Effector memory CD4-positive, alpha-beta T cell (primary cell): ENCODE measurements at regions not wholly inside any gene's neighbourhood (a gene's known extent, or its start where the extent isn't known, plus 50 kb on each side); places are given as distances from the start of the nearest gene placed in this dataset.

Experiments used
- DNase-seq, 3 donors: peaks; one replicate each; pipeline ENCODE4 v3.0.0-alpha.2; 2020
- H3K27ac ChIP-seq: 2 replicates; pipeline ENCODE4 v1.7.0; 2013; ENCODE audit warnings: mild to moderate bottlenecking, low read length, moderate library complexity; ENCODE audit not compliant: insufficient read depth, poor library complexity, severe bottlenecking
- H3K27me3 ChIP-seq: replicated peaks from 2 replicates; pipeline ENCODE4 v1.7.0; 2013; ENCODE audit warnings: mild to moderate bottlenecking, low read length; ENCODE audit not compliant: insufficient read depth, control insufficient read depth, poor library complexity, severe bottlenecking
- H3K36me3 ChIP-seq: 2 replicates; pipeline ENCODE4 v1.7.0; 2013; ENCODE audit warnings: mild to moderate bottlenecking, low read length, moderate library complexity; ENCODE audit not compliant: control insufficient read depth, insufficient read depth
- H3K4me1 ChIP-seq: 2 replicates; pipeline ENCODE4 v1.7.0; 2013; ENCODE audit warnings: low read length, mild to moderate bottlenecking; ENCODE audit not compliant: control insufficient read depth, insufficient read depth, poor library complexity, severe bottlenecking
- H3K4me3 ChIP-seq: 2 replicates; pipeline ENCODE4 v1.7.0; 2013; ENCODE audit warnings: low read length, low read depth, mild to moderate bottlenecking; ENCODE audit not compliant: insufficient read depth, poor library complexity, severe bottlenecking
- H3K9me3 ChIP-seq: 2 replicates; pipeline ENCODE4 v1.7.0; 2013; ENCODE audit warnings: mild to moderate bottlenecking, low read length, moderate library complexity; ENCODE audit not compliant: control insufficient read depth

DNA sequence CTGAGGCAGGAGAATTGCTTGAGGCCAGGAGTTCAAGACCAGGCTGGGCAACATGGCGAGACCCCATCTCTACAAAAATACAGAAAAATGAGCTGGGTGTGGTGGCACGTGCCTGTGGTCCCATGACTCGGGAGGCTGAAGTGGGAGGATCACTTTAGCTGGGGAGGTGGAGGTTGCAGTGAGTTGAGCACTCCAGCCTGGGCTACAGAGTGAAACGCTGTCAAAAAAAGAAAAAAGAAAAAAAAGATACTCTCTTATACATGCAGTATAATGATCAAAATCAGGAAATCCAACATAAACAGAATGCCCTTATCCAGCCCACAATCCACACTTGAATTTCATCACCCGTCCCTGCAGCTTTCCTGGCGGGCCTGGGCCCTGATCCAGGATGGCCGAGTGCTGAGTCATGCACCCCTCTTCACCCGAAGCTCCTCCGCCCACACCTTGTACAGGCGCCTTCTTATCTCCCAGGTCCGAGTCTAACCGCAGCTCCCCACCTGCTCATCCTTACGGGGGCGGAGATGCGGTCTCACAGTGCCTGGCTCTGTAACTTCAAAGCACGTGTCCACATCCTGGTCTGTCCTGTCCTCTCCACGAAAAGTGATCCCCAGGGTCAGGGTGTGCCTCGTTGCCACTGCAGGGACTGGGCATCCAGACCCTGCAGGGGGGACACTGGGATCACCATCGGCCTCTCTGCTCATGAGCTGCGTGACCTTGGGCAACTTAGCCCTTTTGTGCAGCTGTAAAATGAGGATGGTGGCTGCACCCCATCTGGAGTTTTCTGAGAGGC is 120.2 kb upstream of the SLC45A1 start:
- Histone ChIP-seq H3K4me3 (no peak overlapping the region), H3K27me3 (no peaks in the 10 kb centered on the region), H3K4me1 (no peaks in the 10 kb centered on the region), H3K36me3 (no peaks in the 10 kb centered on the region), H3K27ac (no peak overlapping the region), H3K9me3 (no peaks in the 10 kb centered on the region)
- DNase-seq = no peak

GRCh38 chr1:8194481-8195227 is 123.3 kb upstream of the SLC45A1 start:
- H3K36me3 ChIP-seq = no peaks in the 10 kb centered on the region
- no peak overlapping the region for H3K27ac ChIP-seq
- no peaks in the 10 kb centered on the region for H3K4me1 ChIP-seq
- H3K4me3 ChIP-seq = no peak overlapping the region
- no peaks in the 10 kb centered on the region for H3K27me3 ChIP-seq
- DNase-seq = no peak
- no peaks in the 10 kb centered on the region for H3K9me3 ChIP-seq

GRCh38 chr1:8193840-8194406 is 124.0 kb upstream of the SLC45A1 start:
- Histone ChIP-seq H3K36me3 (no peaks in the 10 kb centered on the region), H3K9me3 (no peaks in the 10 kb centered on the region), H3K4me3 (no peak overlapping the region), H3K27me3 (no peaks in the 10 kb centered on the region), H3K4me1 (no peaks in the 10 kb centered on the region), H3K27ac (no peak overlapping the region)
- no peak for DNase-seq

- no peaks in the 10 kb centered on the region for H3K9me3 ChIP-seq
- no peak overlapping the region for H3K4me3 ChIP-seq
- DNase-seq = no peak
- H3K4me1 ChIP-seq = no peaks in the 10 kb centered on the region
- H3K36me3 ChIP-seq = no peaks in the 10 kb centered on the region
- H3K27me3 ChIP-seq = no peaks in the 10 kb centered on the region
- H3K27ac ChIP-seq = no peak overlapping the region
These were observed 126.4 kb upstream of the SLC45A1 start for GRCh38 chr1:8191474-8191873.

GRCh38 chr1:8189931-8190483 is 127.9 kb upstream of the SLC45A1 start:
- H3K27ac ChIP-seq = no peak overlapping the region

DNA sequence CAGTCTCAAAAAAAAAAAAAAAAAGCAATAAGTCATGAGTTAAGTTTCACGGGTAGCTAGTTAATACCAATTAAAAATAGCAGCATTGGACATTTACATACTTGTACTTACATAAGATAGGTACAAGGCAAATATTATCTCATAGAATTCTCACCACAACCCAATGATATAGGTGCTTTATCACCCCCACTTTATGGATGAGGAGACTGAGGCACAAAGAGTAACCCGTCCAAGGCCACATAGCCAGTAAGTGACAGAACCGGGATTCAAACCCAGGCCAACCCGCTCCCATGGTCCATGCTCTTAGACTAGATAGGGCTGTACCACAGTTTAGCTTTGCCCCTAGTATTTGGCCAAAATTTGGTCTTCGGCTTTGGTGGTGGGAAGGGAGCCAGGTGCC is 132.5 kb upstream of the SLC45A1 start:
- DNase-seq = no peak
- H3K4me1 ChIP-seq = peaks cover 11% of the 10 kb centered on the region
- H3K9me3 ChIP-seq = no peaks in the 10 kb centered on the region
- no peaks in the 10 kb centered on the region for H3K36me3 ChIP-seq
- no peaks in the 10 kb centered on the region for H3K27me3 ChIP-seq
- H3K4me3 ChIP-seq = no peak overlapping the region
- H3K27ac ChIP-seq = no peak overlapping the region

More at GRCh38 chr1:8189931-8190483, 127.9 kb upstream of the SLC45A1 start:
- H3K9me3 ChIP-seq = no peaks in the 10 kb centered on the region
- H3K27me3 ChIP-seq = no peaks in the 10 kb centered on the region
- H3K4me3 ChIP-seq = no peak overlapping the region
- no peaks in the 10 kb centered on the region for H3K36me3 ChIP-seq
- no peaks in the 10 kb centered on the region for H3K4me1 ChIP-seq
- DNase-seq = no peak

DNA sequence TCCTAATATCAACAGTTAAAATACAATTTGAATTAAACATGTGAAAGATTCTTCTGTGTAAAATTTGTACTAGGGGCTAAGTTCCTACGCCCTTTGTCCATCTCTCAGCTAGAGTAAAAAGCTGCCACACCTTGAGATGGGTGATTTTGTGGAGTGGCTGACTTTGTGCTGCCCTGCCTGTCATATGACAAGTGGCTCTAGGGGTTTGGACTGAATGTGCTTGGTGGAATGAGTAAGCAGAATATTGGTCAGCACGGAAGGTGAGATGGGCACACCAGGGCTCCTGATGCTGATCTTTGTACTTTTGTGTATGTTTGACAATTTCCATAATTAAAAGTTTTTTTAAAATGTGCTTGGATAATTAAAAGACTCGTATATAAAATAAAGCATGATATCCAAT is 133.6 kb upstream of the SLC45A1 start:
- Histone ChIP-seq H3K4me3 (no peak overlapping the region), H3K4me1 (peaks cover 11% of the 10 kb centered on the region), H3K36me3 (no peaks in the 10 kb centered on the region), H3K27ac (no peak overlapping the region), H3K9me3 (no peaks in the 10 kb centered on the region), H3K27me3 (no peaks in the 10 kb centered on the region)
- DNase-seq = no peak

DNA sequence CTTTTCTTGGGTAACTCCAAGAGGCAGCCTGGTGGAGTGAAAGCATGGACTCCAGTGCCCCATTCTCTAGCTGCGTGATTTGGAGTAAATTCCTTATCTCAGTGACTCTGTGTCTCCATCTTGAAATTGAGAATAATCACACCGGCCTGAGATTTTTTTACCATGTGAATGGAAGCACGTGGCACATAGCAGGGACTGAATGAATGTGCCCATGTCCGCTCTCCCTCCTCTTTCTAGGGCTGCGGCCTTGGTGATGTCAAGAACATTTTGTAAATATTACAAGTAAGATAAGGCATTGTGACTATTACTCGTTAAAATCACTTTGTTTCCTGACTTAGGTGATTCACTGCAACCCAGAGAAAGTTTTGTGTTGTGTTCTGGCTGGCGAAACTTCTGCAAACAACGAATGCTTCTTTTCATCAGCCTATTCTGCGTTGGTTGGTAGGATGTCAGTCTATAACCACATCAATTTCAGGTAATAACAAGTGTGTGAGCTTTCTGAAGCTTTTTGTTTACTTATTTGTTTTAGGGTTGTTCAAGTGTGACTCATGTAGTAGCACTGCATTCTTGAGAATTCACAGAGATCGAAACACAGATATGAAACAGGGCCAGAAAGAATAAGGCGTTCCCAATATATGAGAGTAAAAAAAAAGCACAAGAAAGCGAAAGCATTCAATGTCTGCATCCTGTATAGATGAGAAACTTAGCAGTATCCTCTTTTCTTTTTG is 135.7 kb upstream of the SLC45A1 start:
- Histone ChIP-seq H3K4me3 (peak overlapping the region; percentile 7), H3K27ac (peak overlapping the region; percentile 47)
- DNase-seq = peak in 1 of 3 donors; percentile 13

DNA sequence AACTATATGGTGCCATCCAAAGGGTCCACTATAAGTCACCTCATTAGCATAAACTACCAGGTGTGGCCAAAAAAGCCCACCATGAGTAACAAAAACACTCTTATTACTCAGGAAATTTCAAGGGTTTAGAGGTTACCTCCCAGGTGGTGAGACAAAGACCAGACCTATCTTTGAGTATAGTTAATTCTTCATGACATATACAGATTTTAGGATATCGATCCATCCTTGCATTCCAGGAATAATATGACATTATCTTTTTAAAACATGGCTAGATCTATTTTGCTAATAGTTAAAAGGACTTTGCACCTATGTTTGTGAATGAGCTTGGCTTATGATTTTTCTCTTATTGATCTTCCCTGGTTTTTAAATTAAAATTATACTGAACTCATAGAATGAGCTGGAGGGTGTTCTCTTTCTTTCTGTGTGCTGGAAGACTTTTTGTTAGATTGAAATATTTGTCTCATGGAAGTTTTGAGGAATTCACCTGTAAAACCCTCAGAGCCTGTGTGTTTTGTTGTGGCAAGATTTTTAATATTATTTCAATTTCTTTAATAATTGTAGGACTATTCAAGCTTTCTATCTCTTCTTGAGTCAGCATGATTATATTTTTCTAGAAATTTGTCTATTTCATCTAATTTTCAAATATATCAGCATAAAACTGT is 138.7 kb upstream of the SLC45A1 start:
- Histone ChIP-seq H3K4me1 (peaks cover 11% of the 10 kb centered on the region), H3K9me3 (peaks cover 3% of the 10 kb centered on the region), H3K36me3 (no peaks in the 10 kb centered on the region), H3K27ac (no peak overlapping the region), H3K4me3 (no peak overlapping the region), H3K27me3 (no peaks in the 10 kb centered on the region)
- no peak for DNase-seq

More for the DNA sequence above, 135.7 kb upstream of the SLC45A1 start:
- Histone ChIP-seq H3K27me3 (no peaks in the 10 kb centered on the region), H3K36me3 (no peaks in the 10 kb centered on the region), H3K9me3 (peaks cover 3% of the 10 kb centered on the region), H3K4me1 (peaks cover 11% of the 10 kb centered on the region)
